Nephron progenitor cell (in vitro differentiated cells): ENCODE measurements at regions not wholly inside any gene's neighbourhood (a gene's known extent, or its start where the extent isn't known, plus 50 kb on each side); places are given as distances from the start of the nearest gene placed in this dataset.

Experiments used
- DNase-seq: peaks from one replicate; pipeline ENCODE4 v3.0.0; 2021
- H3K27ac Mint-ChIP-seq: 2 replicates; pipeline ENCODE4 v1.8.0; 2021; ENCODE audit warnings: mild to moderate bottlenecking, moderate library complexity, mixed read lengths
- H3K27me3 Mint-ChIP-seq: 2 replicates; pipeline ENCODE4 v1.8.0; 2021; ENCODE audit warnings: mild to moderate bottlenecking, low read depth, mixed read lengths; ENCODE audit not compliant: poor library complexity
- H3K36me3 Mint-ChIP-seq: 2 replicates; pipeline ENCODE4 v1.8.0; 2021; ENCODE audit warnings: low read depth, mixed read lengths
- H3K4me1 Mint-ChIP-seq: 2 replicates; pipeline ENCODE4 v1.8.0; 2021; ENCODE audit warnings: mixed read lengths
- H3K4me3 Mint-ChIP-seq: 2 replicates; pipeline ENCODE4 v1.8.0; 2021; ENCODE audit warnings: mild to moderate bottlenecking, moderate library complexity, mixed read lengths
- H3K9me3 Mint-ChIP-seq: 2 replicates; pipeline ENCODE4 v1.8.0; 2021; ENCODE audit warnings: mild to moderate bottlenecking, moderate library complexity, mixed read lengths
- CTCF ChIP-seq: fragments of 200-600 bp; sonication (generic); IDR thresholded peaks from 2 replicates; pipeline ENCODE4 v1.5.0; 2021; ENCODE audit warnings: antibody characterized with exemption

DNA sequence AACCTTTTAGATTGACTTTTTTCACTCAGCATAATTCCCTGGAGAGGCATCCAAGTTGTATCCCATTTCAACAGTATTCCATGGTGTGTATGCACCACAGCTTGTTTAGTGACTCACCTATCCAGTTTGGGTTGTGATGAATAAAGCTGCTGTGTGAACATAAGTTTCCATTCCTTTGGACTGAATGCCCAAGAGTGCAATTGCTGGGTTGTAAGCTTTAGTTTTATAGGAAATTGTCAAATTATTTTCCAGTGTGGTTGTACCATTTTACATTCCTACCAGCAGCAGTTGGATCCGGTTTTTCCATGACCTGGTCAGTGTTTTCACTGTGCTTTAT is 60.9 kb upstream of the TMED7 start:
- H3K36me3 Mint-ChIP-seq, result no peaks in the 10 kb centered on the region
- H3K4me3 Mint-ChIP-seq, result no peak overlapping the region
- H3K27ac Mint-ChIP-seq, result no peak overlapping the region
- H3K27me3 Mint-ChIP-seq, result no peaks in the 10 kb centered on the region
- no peak for DNase-seq
- TF ChIP-seq CTCF, result no peak
- peaks cover 4% of the 10 kb centered on the region for H3K9me3 Mint-ChIP-seq
- no peaks in the 10 kb centered on the region for H3K4me1 Mint-ChIP-seq

DNA sequence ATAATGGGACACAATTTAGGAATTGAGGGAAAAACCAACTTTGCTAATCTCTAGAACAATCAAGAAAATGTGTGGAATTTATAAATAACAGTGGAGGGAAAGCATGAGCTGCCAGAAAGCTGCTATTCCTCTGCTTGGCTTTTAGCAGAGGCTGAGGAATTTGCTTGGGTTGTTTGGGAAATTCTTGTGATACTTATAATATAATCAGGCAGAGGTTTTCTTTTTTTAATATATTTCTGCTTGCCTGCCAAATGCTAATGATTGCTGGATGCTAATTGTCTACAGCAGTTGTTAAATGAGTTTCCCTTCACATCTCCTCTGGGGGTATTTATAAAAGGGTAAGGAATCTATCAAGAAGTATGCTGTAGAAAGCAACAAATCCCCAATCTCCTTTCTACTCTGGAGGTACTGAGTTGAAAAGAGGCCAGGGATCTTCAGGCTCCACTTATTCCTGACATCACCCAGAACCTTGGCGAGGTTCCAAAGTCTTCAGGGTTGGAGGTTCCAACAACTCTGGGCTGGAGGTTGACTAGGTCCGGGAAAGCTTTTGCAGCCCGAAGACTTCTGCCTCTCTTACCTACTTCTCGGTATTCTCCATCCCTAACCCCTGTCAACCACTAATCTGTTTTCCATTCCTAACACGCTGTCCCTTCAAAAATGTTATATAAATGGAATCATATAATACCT is 60.4 kb upstream of the TMED7 start:
- no peak overlapping the region for H3K4me3 Mint-ChIP-seq
- no peak for DNase-seq

GRCh38 chr5:115685490-115685889 is 59.7 kb upstream of the TMED7 start:
- DNase-seq, result no peak
- no peak for TF ChIP-seq CTCF
- H3K4me3 Mint-ChIP-seq, result no peak overlapping the region
- no peaks in the 10 kb centered on the region for H3K4me1 Mint-ChIP-seq
- no peak overlapping the region for H3K27ac Mint-ChIP-seq
- H3K9me3 Mint-ChIP-seq, result peaks cover 4% of the 10 kb centered on the region
- no peaks in the 10 kb centered on the region for H3K27me3 Mint-ChIP-seq
- H3K36me3 Mint-ChIP-seq, result no peaks in the 10 kb centered on the region

More for the DNA sequence above, 60.4 kb upstream of the TMED7 start:
- Mint-ChIP-seq H3K27ac (no peak overlapping the region), H3K36me3 (no peaks in the 10 kb centered on the region), H3K27me3 (no peaks in the 10 kb centered on the region), H3K9me3 (peaks cover 4% of the 10 kb centered on the region), H3K4me1 (no peaks in the 10 kb centered on the region)
- TF ChIP-seq CTCF, result no peak

DNA sequence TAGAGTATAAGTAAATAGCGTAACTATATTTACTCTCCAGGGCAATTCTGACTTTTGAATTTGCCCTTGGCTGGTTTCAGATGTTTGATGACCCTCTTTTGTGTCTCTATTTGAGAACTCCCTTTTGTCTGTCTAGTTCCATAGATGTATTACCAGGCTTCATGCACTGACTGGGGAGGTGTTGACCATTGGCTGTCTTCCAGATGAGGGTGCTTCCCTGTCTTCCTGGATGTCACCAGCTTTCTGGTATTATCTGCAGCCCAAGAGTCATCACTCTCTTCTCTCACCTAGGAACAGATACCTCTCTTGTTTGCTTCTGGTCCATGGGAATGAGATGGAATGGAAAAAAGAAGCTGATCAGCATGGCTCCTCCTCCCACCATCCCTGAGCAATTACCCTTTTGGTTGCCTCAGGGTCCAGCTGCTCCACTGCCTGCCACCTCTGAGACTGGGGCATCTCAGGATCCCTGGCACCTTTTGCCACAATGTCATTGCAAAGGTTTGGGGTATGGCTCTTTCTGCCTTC is 58.7 kb upstream of the TMED7 start:
- no peak overlapping the region for H3K27ac Mint-ChIP-seq
- no peaks in the 10 kb centered on the region for H3K9me3 Mint-ChIP-seq
- no peak for TF ChIP-seq CTCF
- H3K36me3 Mint-ChIP-seq, result no peaks in the 10 kb centered on the region
- no peaks in the 10 kb centered on the region for H3K27me3 Mint-ChIP-seq
- H3K4me1 Mint-ChIP-seq, result no peaks in the 10 kb centered on the region
- H3K4me3 Mint-ChIP-seq, result no peak overlapping the region
- DNase-seq, result no peak

- Mint-ChIP-seq H3K4me3 (no peak overlapping the region), H3K9me3 (no peaks in the 10 kb centered on the region), H3K27ac (no peak overlapping the region), H3K27me3 (no peaks in the 10 kb centered on the region), H3K4me1 (no peaks in the 10 kb centered on the region), H3K36me3 (no peaks in the 10 kb centered on the region)
- no peak for DNase-seq
- TF ChIP-seq CTCF, result no peak
These were observed 57.2 kb upstream of the TMED7 start for GRCh38 chr5:115683081-115683480.
